GM18867 (cell line): ENCODE measurements at regions not wholly inside any gene's neighbourhood (a gene's known extent, or its start where the extent isn't known, plus 50 kb on each side); places are given as distances from the start of the nearest gene placed in this dataset.
"Not testable (repeated sequence)": the region's sequence is repeated elsewhere in the genome, so short reads cannot be mapped to it uniquely, and the experiment has no call there.

ENCODE experiments used
- ATAC-seq: cut with Tn5 transposase; IDR thresholded peaks from one replicate; pipeline ENCODE4 v1.9.1; 2021; ENCODE audit warnings: mild to moderate bottlenecking, moderate library complexity; ENCODE audit not compliant: unreplicated experiment

DNA sequence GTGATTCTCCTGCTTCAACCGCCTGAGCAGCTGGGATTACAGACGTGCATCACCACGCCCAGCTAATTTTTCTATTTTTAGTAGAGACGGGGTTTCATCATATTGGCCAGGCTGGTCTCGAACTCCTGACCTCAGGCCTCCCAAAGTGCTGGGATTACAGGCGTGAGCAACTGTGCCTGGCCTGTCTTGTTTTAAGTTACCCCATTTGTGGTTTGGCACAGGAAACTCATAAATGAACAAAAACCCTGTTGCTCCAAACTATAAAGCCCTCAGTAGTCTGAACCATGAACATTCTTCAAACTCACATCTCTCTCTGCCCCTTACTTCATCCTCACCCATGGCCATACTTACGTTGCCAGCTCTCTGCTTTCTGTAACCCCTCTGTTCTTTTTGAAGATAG, 61.7 kb downstream of the RHOU start:
- not testable (repeated sequence) for ATAC-seq

DNA sequence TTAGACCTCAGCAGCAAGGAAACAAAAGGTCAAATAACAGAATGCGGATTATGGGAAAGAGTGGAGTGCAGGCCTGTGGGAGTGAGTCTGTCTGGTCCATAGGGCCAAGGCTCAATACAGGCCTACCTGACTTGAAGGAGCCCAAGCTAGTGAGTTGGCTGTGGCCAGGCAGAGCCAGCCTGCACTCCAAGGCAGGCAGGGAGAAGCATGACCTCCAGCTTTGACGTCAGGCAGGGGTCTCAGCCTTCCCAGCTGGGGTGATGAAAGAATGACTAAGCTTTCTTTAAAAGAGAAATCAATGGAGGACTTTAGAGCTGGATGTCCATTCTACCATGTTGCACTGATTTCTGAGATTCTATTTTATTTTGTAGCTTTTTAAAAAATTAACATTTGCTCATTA, 62.8 kb downstream of the RHOU start:
- ATAC-seq = no peak

DNA sequence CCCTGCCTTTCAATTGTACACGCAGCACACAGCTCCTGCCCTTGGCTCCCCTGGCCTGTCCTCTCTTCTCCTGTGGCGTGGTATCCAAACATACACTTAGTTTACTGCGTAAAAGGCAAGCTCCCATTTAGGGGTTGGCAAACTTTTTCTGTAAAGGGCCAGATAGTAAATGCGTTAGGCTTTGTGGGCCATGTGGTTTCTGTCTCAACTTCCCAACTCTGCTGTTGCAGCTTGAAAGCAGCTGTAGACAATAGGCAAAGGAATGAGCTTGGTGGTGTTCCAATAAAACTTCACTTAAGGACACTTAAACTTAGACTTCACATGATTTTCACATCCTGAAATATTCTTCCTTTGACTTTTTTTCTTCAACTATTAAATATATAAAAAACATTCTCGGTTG, 63.3 kb downstream of the RHOU start:
- ATAC-seq = no peak

DNA sequence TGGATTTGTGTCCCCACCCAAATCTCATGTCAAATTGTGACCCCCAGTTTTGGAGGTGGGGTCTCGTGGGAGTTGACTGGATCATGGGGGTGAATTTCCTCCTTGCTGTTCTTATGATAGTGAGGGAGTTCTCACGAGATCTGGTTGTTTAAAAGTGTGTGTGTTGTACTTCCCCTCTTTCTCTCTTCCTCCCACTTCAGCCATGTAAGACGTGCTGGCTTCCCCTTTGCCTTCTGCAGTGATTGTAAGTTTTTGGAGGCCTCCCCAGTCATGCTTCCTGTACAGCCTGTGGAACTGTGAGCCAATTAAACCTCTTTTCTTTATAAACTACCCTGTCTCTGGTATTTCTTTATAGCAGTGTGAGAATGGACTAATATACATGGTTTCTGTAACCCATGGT, 64.6 kb downstream of the RHOU start:
- no peak for ATAC-seq

DNA sequence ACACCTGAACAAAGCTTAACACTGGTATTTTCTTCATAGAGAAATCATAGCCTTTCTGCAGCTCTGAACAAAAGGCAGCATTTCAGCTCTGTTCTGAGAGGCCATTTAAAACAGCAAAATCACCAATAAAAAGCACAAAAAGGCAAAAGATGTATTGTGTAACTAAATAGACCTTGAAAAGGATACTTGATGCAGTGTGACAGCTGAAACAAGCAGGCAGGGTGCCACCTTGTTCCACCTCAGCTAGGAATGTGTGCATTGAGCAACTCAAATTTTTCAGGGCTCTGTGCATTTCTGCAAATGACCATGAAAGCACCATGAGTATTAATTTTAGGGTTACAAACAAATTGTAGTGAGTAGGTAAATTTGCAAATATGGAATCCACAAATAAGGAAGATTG, 65.8 kb downstream of the RHOU start:
- no peak for ATAC-seq

DNA sequence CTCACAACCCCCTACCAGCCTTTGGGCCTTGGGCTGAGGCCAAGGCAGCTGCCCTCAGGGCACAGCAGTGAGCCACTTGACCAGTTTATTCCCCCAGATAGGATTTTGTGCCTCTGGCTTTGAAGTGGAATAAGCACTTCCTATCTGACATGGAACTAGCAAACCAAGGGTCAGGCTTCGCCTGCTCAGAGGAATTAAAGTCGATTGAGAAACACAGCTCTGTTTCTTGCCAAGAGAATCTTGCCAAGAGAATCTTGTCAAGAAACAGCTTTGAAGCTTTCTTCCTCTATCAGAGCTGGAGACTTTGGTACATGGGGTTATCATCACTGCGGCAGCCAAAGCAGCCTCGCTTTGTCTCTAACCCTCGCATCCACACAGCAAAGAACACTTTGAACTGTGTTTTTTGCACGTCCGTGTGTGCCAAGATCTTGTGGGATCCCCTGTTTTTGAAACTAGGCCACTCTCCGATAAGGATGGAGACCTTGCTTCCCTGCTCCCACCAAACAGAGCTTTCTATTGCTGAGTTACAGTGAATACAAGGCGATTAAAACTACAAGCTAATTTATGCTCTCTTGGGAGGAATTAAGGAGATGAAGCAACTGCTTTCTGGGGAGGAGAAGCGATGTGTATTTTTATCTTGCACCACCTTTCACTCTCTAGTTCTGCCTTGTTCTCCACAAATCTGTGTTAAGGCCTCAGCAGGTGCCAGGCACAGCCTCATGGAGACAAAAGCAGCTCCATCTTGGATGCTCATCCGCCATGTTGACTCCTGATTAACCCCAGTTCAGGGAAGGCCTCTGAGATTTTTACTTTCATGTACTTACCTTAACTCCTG, 67.3 kb downstream of the RHOU start:
- no peak for ATAC-seq

DNA sequence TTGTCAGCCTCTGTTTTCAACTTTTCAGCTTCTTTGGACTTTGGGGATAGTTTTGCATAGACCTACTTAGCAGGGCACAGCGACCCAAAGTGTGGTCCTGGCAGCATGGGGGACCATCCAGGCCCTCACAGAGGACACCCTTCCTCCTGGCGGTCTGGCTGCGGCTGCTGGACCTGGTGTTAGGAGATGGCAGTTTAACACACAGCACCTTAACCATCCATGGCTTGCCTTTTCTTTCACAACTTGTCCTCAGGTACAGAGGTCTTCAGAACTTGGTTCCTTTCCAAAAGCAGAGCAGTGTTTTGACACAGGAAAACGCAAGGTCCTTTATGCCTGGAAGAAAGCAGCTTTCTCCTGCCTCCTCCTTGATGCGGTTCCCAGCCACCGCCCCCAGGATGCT, 68.1 kb downstream of the RHOU start:
- ATAC-seq = no peak

DNA sequence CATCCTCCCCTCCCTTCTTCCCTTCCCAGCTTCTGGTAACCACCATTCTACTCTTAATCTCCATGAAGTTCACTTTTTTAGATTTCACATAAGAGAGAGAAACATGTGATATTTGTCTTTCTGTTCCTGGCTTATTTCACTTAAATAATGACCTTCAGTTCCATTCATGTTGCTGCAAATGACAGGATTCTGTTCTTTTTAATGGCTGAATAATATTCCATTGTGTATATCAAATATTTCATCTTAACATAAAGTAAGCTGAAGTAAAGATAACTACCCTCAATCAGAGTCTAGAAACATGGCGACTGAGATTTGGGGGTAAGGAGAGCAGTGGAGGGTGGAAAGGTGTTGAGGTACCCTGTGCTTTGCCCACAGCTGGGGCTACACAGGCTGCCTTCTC, 68.9 kb downstream of the RHOU start:
- ATAC-seq = no peak

DNA sequence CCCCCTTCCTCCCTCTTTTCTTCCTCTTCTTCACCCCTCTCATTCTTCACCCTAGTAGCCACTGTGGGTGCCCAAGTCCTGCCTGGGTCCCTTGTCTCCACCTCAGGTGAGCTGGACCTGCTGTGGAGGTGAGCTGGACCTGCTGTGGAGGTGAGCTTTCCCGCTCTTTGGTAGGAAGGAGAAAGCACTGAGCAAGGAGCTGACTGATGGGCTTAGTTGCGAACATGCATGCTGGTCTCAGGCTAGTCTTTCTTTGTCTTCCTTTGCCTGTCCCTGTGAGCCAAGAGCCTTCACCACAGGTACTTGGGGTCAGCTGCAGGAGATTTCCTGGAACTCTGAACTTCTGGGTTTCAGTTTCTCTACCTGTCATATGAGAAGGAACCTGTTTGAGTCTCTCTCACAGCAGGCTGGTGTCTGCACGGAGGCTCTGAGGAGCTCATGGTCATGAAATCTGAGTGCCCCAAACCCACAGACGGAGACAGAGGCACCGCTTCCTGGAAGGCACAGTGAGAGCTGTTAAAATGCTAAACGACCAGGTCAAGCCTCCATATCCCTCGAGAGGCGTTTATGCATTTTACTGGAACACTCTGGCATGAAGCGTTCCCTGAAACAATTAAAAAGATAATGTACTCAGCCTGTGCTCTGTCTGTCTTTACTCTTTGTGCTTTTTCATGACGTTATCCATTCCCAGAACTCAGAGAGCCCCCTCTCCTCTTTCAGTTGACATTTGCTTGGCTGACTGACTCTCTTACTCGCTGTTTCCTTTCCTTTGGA, 69.5 kb downstream of the RHOU start:
- ATAC-seq = no peak

DNA sequence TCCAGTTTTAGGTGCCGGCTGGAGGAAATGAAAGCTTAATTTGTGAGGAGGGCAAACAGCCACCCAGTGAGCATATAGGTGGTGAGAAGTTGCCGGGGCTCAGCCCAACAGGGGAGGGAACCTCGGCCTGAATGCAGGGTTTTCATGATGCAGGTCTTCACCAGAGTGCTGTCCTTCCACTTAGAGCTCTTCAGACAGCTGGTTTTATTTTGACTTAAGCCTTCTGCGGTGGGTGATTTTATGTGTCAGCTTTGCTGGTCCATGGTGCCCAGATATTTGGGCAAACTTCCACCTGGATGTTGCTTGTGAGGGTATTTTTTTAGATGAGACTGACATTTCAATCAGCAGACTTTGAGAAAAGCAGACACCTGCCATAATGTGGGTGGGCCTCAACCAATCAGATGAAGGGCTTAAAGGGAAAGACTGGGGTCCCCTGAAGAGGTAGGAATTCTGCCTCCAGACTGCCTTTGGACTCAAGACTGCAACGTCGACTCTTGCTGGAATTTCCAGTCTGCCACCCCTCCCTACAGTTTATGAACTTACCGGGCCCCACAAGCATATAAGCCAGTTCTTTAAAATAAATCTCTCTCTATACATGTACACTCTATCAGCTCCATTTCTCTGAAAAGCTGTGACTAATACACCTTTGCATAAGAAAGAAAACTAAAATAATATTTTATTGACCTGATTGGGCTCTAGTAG, 72.8 kb downstream of the RHOU start:
- no peak for ATAC-seq

DNA sequence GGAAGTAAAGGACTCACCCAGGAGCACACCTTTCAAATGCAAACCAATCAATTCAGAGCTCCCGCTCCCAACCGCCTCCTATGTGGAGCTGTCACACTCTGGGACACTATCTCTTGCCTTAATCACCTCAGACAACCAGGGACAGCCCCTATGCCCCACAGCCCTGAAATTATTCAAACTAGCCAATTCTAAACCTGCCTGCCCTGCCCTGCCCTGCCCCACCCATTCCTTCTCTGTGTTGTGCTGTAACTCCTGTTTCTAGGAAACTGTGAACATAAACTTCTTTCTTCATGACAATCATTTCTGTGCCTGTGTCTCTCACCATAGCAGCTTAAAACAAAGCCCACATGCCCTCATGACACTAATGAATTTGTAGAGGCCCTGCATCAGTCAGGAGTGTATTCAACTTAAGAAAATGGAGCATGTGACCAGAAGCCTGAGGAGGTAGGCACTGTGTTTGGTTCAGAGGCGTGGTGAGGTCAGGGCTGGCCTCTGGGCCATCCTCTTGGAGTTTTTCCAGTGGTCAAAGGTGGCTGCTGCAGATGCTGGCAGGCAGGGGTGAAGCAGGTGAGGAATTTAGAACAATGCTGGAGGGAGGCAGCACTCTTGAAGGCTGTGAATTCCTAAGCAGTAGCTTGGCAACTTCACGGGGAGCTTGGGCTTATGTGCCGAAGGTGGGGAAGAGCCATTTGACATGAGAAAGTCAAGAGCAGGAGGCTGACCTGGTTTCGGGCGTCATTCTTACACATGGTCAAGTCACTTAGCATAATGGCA, 74.5 kb downstream of the RHOU start:
- ATAC-seq = no peak

DNA sequence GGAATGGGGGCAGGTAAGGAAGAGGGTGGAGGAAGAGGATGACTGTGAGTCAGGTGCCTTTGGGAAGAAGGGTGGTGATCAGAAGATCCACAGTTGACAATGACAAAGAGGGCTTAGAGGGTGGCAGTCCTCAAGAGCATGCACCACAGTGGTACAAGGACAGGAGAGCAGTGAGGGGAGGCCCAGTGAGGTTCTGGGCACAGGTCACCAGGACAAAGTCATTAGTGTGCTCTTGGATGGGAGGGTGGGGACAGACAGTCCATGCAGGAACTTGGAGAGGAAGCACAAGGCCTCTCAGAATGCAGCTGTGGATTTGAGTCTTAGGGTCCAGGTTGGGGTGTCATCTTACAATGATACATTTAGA, 75.1 kb downstream of the RHOU start:
- ATAC-seq = no peak

DNA sequence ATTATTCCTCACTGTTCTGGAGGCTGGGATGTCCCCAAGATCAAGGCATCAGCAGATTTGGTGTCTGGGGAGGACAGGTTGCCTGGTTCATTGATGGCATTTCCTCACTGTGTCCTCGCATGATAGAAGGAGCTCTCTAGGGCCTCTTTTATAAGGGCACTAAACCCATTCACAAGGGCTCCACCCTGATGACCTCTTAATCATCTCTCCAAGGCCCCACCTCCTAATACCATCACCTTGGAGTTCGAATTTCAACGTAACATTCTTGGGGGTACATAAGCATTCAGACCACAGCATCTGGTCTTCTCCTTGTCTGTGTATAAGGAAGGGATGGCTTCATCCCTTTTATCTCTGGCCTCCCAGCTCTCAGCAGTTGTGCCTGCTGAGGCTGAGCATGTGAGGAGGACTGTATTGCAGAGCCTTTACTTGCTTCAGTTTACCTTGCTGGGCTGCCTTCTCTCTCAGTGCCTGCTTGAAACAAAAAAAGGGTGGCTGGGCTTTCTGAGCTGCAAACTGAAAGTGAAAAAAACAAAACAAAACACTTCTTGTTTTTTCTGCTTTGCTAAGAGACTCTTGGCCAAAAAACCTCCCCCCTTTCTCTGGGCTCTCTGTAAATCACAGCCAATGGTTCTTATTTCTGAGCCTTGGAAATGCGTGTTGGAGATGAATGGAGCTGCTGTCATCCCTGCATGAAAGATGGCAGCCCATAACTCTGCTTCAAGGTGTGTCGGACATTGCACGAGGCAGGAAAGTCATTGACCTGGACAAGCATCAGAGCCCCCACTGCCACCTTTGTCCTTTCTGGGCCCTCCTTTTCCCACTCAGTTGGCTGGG, 75.8 kb downstream of the RHOU start:
- ATAC-seq = peak; percentile 67

DNA sequence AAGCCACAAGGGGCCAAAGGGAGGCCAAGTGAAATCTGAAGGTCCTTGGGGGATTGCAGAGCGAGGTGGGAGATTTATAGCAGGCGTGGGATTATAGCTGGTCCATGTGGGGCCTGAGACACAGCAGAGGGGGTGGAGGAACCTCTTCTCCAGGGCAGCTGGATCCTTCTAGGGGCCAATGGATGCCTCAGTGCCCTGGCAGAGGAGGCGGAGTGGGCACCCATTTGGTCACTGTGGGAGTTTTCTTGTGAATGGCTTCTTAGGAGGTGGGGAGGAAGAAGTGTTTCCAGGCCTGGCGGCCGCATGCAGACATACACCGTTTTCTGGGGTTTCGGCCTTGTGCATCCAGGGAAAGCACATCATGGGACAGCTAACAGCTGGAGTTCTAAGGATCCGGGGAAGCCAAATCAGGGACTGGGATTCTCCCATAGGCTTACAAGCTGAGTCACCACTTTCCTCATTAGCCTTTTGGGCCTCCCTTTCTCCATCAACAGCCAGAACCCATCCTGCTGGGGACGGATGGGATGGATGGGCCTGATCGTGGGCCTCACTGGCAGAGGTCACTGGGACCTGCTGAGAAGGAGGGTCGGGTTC, 76.5 kb downstream of the RHOU start:
- no peak for ATAC-seq

DNA sequence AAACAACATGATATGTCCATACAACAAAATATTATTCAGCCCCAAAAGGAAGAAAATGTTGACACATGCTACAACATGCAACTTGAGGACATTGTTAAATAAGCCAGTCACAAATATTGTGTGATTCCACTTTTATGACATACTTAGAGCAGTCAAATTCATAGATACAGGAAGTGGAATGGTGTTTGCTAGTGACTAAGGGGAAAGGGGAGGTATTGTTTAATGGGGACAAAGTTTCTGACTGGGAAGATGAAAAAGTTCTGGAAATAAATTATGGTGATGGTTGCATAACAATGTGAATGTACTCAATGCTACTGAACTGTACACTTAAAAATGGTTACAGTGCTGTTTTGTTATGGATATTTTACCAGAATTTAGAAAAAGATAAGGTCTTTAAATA, 77.7 kb downstream of the RHOU start:
- ATAC-seq = no peak

DNA sequence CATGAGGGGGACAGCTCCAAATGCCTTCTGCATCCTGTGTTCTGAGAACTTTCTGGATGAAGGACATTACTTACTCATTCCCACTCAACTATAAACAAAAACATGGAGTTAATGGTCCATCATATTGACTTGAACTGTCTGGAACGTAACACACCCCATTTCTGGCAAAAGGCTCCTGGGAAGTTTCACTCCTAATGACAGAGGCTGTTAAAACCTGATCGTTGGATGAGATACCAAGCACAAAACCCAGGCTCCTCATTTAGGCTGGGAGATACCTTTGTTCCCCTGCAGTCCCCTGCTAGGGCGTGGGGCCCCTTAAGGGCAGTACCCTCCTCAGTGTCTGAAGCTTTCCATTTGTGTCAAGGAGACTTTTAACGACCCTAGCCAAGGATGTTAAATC, 78.9 kb downstream of the RHOU start:
- no peak for ATAC-seq

DNA sequence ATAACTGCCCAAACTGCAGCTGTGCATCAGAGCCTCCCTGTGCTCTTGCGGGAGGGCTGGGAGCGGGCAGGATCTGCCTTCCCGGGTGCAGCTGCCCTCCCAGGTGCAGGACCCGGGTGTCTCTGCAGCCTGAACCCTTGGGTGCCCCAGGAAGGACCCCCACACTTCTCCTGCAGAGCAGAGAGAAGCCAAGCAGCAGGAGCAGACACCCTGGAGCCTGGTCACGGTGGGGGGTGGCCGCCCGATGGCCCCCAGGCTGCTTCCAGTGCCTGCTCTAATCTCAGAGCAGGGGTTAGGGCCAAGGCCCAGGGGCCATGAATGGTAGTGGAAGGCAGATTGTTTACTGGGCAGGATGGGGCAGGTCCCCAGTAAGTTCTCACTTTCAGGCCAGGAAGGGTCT, 83.0 kb downstream of the RHOU start:
- ATAC-seq = no peak

DNA sequence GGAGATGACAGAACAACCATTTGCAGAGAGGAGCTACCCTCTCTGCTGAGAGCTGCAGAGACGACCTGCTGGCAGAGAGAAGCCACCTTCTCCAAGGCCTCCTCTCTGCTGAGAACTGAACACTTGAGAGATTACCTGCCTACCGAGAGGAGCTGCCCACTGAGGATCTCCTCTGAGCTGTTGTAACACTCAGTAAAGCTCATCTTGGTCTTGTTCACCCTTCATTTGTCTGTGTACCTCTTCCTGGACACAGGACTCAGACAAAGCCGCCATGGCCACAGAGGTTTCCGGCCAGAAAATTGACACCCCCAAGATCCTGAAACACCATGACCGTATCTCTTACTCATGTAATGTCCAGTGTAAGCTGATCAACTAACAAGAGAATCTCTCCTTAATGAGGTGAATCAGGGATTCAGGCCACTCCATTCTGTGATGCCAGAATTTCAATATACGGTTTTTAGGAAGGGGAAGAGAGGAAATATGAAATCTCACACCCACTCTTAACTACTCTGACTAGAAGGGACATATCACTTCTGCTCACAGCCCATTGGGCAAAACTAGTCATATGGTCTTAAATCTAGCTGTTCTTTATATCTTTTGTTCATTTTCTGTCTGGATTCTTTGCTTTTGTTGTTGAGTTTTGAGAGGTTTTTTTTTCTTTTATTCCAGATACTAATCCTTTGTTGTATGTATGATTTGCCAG, 83.8 kb downstream of the RHOU start:
- no peak for ATAC-seq

DNA sequence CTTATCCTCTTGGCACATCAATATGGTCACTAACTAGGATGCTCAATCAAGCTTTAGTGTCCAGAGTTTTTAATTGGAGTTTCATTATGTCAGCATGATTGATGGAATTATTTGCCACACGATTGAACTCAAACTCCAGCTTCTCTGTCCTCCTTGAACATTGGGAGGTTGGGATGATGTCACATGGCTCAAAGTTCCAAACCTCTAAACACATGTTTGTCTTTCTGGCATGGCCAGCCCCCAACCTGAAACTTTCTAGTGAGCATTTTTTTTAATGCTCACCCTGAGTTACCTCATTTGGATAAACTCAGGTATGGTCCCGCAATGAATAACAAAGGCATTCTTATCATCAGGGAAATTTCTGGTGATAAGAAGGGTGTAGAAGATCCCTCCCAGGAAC, 86.0 kb downstream of the RHOU start:
- no peak for ATAC-seq
